ENCODE measurements at regions not wholly inside any gene's neighbourhood (a gene's known extent, or its start where the extent isn't known, plus 50 kb on each side); places are given as distances from the start of the nearest gene placed in this dataset.

DNA sequence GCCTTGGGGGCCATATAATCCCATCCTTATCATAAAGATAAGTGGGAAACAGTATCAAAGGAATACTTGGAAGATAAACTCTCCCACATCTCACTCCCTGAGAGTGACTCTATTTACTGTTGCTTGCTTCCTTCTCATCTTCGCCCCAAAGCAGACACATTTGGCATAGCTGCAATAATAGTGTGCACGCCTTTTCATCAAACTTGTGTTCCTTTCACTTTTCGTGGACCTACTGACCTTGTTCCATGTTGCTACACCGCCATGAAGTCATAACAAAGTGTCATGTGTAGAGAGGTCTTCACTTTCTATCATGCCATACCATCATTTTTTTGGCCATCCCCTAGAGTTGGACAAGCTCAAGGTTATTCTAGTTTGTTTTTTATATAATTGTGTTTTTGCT, 200.0 kb upstream of the MSX2 start:
- no peak for TF ChIP-seq CTCF (IDR thresholded peaks at IDR 0.05)
- no peak for DNase-seq

DNA sequence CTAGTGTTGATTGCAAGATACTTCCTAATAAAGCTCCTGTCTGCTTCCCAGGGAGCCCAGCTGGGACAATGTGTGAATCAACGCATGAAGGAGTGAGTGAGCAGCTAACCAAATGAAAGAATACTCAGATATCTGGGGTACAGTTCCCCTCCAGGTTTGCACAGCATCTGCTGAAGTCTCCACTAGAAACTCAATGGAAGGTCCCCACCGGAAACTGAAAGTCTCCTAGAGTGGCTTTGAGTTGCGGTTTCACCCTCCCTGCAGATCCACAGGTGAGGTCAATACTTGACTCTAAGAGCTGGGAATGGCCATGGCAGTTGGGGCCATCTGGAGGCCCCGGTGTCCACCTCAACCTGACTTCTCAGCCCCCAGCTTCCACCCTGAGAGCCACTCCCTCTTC, 198.2 kb upstream of the MSX2 start:
- no peak overlapping the region for H3K4me3 ChIP-seq
- no peak for TF ChIP-seq CTCF (IDR thresholded peaks at IDR 0.05)
- DNase-seq = no peak
- H3K4me1 ChIP-seq = peaks cover 0 to 11% (median 4%) of the 10 kb centered on the region in 4 donors
- no peaks in the 10 kb centered on the region for H3K9me3 ChIP-seq
- no peak overlapping the region for H3K27ac ChIP-seq
- intact Hi-C loops (cut with DNase I; ENCODE audit: low total_unique reads) = no loop called here
- no peaks in the 10 kb centered on the region for H3K27me3 ChIP-seq
- no peaks in the 10 kb centered on the region for H3K36me3 ChIP-seq

More for the DNA sequence above, 200.0 kb upstream of the MSX2 start:
- Histone ChIP-seq H3K9me3 (no peaks in the 10 kb centered on the region), H3K4me1 (peaks cover 0 to 11% (median 4%) of the 10 kb centered on the region in 4 donors), H3K4me3 (no peak overlapping the region), H3K27ac (no peak overlapping the region), H3K36me3 (no peaks in the 10 kb centered on the region), H3K27me3 (peaks cover 0 to 12% of the 10 kb centered on the region in 2 donors)
- intact Hi-C loops (cut with DNase I; ENCODE audit: low total_unique reads) = no loop called here

GRCh38 chr5:174527916-174528540, 196.4 kb upstream of the MSX2 start:
- no peak for TF ChIP-seq CTCF (IDR thresholded peaks at IDR 0.05)
- H3K9me3 ChIP-seq = no peaks in the 10 kb centered on the region
- intact Hi-C loops (cut with DNase I; ENCODE audit: low total_unique reads) = no loop called here
- no peak overlapping the region for H3K4me3 ChIP-seq
- no peaks in the 10 kb centered on the region for H3K27me3 ChIP-seq
- no peaks in the 10 kb centered on the region for H3K36me3 ChIP-seq
- H3K27ac ChIP-seq = no peak overlapping the region
- DNase-seq = no peak
- peaks cover 0 to 24% (median 16%) of the 10 kb centered on the region in 4 donors for H3K4me1 ChIP-seq

DNA sequence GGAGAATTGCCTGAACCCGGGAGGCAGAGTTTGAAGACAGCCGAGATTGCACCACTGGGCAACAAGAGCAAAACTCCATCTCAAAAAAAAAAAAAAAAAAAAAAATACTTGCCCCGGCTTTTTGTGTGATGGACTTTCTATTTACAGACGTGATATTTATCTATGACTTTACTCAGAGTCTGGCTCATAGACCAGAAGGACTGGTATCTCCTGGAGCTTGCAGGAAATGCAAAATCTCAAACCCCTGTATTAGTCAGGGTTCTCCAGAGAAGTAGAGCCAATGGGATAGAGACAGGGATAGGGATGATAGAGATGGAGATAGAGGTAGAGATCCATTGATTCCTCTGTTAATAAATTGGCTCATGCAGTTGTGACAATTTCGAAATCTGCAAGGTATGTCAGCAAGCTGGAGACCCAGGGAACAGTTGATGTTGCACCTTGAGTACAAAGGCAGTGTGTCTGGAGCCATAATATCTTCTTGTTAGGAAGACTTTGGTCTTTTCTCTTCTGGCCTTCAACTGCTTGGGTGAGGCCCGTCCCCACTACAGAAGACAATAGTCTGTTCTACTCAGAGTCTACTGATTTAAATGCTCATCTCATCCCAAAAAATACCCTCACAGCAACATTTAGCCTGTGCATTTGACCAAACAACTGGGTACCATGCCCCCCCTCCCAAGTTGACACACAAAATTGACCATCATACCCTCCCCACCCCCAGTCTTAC, 195.4 kb upstream of the MSX2 start:
- DNase-seq = no peak
- Histone ChIP-seq H3K36me3 (no peaks in the 10 kb centered on the region), H3K4me1 (peaks cover 0 to 31% (median 20%) of the 10 kb centered on the region in 4 donors), H3K27ac (no peak overlapping the region), H3K4me3 (no peak overlapping the region), H3K9me3 (no peaks in the 10 kb centered on the region), H3K27me3 (no peaks in the 10 kb centered on the region)
- intact Hi-C loops (cut with DNase I; ENCODE audit: low total_unique reads) = no loop called here
- no peak for TF ChIP-seq CTCF (IDR thresholded peaks at IDR 0.05)

GRCh38 chr5:174529925-174530681, 194.3 kb upstream of the MSX2 start:
- no peaks in the 10 kb centered on the region for H3K9me3 ChIP-seq
- H3K4me1 ChIP-seq = peaks cover 0 to 31% (median 20%) of the 10 kb centered on the region in 4 donors
- no peak for TF ChIP-seq CTCF (IDR thresholded peaks at IDR 0.05)
- H3K27me3 ChIP-seq = no peaks in the 10 kb centered on the region
- intact Hi-C loops (cut with DNase I; ENCODE audit: low total_unique reads) = no loop called here
- H3K4me3 ChIP-seq = no peak overlapping the region
- H3K36me3 ChIP-seq = no peaks in the 10 kb centered on the region
- no peak overlapping the region for H3K27ac ChIP-seq
- DNase-seq = no peak
